BE2C (cell line): ENCODE measurements at regions not wholly inside any gene's neighbourhood (a gene's known extent, or its start where the extent isn't known, plus 50 kb on each side); places are given as distances from the start of the nearest gene placed in this dataset.

Experiments used
- DNase-seq: peaks from one replicate; pipeline ENCODE4 v3.0.0-alpha.2; 2020
- H3K27me3 ChIP-seq: fragments of 250-450 bp; sonication (Bioruptor Pico); 2 replicates; pipeline ENCODE4 v1.5.1; 2020; ENCODE audit warnings: mild to moderate bottlenecking
- H3K36me3 ChIP-seq: fragments of 250-450 bp; sonication (Bioruptor Pico); 2 replicates; pipeline ENCODE4 v1.5.1; 2020; ENCODE audit warnings: mild to moderate bottlenecking
- H3K4me1 ChIP-seq: fragments of 250-450 bp; sonication (Bioruptor Pico); 2 replicates; pipeline ENCODE4 v1.5.1; 2020
- H3K4me3 ChIP-seq: 2 replicates; pipeline ENCODE4 v1.5.1; 2011; ENCODE audit warnings: low read depth, low read length
- H3K9me3 ChIP-seq: fragments of 250-450 bp; sonication (Bioruptor Pico); 2 replicates; pipeline ENCODE4 v1.5.1; 2020
- TF ChIP-seq, protein P1 (sequence below): IDR thresholded peaks from 2 replicates; pipeline ENCODE4 v1.5.1; 2012; ENCODE audit warnings: mild to moderate bottlenecking, low read depth, low read length

DNA sequence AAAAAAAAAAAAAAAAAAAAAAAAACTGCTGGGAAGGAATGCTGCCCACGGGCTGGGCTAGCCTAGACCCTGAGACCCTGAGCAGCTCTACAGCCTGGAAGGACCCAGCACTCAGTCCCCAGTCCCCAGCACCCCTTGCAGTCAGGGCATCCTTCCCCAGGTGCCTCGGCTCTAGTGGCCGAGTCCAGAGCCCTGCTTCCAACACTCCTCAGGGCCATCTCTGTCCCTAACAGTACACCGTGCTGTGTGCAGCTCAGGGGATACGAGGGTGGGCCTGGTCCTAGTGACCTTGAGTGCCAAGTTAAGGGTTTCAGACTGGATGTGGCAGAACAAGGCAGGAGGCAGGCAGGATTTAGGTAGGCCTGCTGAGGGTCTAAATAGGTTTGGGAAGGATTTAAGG, 50.2 kb upstream of the LRP8 start:
- Histone ChIP-seq H3K36me3 (no peaks in the 10 kb centered on the region), H3K9me3 (no peaks in the 10 kb centered on the region), H3K4me3 (no peak overlapping the region), H3K4me1 (peaks cover 6% of the 10 kb centered on the region; the same call in 1 of the 2 replicates), H3K27me3 (no peaks in the 10 kb centered on the region)
- DNase-seq = no peak
- TF ChIP-seq, protein P1, sequence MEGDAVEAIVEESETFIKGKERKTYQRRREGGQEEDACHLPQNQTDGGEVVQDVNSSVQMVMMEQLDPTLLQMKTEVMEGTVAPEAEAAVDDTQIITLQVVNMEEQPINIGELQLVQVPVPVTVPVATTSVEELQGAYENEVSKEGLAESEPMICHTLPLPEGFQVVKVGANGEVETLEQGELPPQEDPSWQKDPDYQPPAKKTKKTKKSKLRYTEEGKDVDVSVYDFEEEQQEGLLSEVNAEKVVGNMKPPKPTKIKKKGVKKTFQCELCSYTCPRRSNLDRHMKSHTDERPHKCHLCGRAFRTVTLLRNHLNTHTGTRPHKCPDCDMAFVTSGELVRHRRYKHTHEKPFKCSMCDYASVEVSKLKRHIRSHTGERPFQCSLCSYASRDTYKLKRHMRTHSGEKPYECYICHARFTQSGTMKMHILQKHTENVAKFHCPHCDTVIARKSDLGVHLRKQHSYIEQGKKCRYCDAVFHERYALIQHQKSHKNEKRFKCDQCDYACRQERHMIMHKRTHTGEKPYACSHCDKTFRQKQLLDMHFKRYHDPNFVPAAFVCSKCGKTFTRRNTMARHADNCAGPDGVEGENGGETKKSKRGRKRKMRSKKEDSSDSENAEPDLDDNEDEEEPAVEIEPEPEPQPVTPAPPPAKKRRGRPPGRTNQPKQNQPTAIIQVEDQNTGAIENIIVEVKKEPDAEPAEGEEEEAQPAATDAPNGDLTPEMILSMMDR = no peak

DNA sequence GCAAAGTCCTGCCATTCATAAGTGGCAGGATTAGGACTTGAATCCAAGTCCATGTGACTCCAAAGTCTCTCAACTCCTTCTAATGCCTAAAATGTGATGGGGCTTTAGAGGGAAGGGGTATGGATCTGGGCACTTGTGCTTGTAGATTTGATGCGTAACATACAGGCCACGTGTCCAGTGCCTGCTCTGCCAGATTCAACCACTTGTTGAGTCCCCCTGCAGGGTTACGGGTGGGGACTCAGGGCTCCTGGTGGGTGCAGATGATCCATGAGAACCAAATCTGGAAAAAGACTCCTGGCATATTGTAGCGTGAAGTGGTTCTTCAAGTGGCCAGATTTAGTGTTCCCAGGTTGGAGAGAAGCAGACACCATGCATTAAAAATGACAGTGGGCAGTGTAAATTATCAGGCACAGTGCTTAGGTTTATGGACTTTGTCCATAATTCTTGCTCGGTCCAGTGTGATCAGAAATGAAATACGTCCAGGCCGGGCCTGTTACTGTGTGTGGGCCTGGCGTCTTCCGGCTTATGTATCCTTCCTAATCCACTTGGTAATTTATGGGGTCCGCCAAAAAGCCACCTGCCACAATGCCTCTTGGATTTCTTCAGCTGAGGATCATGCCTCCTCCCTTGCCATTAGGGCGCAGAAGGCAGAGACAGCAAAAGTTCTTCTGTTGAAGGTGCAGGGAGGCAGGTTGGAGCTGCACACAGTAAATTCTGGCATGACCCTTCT, 51.2 kb upstream of the LRP8 start:
- no peak for DNase-seq
- Histone ChIP-seq H3K36me3 (no peaks in the 10 kb centered on the region), H3K9me3 (no peaks in the 10 kb centered on the region), H3K27me3 (no peaks in the 10 kb centered on the region), H3K4me3 (no peak overlapping the region), H3K4me1 (peaks cover 6% of the 10 kb centered on the region; the same call in 1 of the 2 replicates)
- TF ChIP-seq, protein P1 = no peak

DNA sequence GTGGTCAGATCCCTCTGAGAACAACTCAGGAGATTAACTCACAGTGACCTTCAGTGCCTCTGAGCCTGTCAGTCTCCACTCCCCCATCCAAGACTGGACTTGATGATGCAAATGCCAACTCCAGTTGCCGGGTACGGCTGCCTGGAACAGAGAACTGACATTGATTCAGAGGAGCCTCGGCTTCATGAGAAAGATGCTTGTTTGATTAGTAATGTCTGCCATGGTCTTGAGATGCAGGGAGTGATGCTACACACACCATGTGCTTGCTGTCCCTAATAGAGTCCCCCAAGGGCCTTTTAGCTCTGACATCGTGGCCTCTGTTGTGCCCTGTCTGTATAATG, 51.8 kb upstream of the LRP8 start:
- no peaks in the 10 kb centered on the region for H3K27me3 ChIP-seq
- TF ChIP-seq, protein P1 = no peak
- H3K36me3 ChIP-seq = no peaks in the 10 kb centered on the region
- H3K4me3 ChIP-seq = no peak overlapping the region
- DNase-seq = no peak
- H3K9me3 ChIP-seq = no peaks in the 10 kb centered on the region
- H3K4me1 ChIP-seq = peaks cover 6% of the 10 kb centered on the region; the same call in 1 of the 2 replicates

DNA sequence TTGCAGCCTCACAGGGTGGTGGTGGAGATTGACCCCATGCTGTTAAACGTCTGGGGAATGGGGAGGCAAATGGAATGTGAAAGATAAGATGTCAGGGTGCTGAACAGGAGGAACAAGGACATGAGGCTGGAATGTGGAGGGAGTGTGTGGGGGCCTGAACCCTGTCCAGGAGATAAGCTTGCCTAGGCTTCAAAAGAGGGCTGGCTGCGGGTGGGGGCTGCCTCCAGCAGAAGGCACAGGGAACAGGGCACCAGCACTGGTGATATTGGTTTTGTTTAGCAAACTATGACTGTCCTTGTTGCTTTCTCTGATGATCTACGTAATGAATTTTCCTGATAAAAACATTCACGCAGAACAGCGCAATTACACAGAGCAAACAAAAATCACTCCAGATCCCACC, 52.4 kb upstream of the LRP8 start:
- no peaks in the 10 kb centered on the region for H3K36me3 ChIP-seq
- H3K4me1 ChIP-seq = peaks cover 4% of the 10 kb centered on the region; the same call in 1 of the 2 replicates
- TF ChIP-seq, protein P1 = no peak
- no peaks in the 10 kb centered on the region for H3K9me3 ChIP-seq
- no peak for DNase-seq
- H3K27me3 ChIP-seq = no peaks in the 10 kb centered on the region
- H3K4me3 ChIP-seq = no peak overlapping the region

DNA sequence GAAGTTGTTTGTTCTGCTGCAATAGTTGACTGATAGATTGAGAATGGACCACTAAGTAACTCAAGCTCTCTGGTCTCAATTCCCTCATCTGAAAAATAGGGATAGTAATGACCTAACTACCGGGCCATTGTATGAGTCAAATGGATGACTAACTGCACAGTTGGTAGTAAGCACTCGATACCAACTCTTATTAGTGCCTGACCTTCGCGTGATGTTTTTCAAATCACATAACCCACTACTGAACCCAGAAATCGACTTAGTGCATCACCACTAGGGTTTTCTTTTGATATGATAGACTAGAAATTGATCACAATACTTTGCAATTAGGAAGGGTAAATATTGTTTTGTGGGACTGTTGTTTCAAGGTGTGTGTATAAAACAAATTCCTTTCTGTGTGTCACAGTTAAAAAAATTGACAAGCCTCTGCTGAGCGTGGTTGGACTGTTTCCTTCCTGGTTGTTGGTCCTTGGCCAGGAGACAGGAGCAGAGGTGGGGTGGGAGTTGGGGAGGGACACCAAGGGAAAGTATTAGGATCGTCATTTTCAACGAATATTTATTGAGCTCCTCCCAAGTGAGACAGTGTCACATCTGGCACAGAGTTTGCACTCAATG, 54.0 kb upstream of the LRP8 start:
- H3K4me1 ChIP-seq = no peaks in the 10 kb centered on the region
- H3K4me3 ChIP-seq = no peak overlapping the region
- TF ChIP-seq, protein P1 = no peak
- H3K9me3 ChIP-seq = no peaks in the 10 kb centered on the region
- H3K36me3 ChIP-seq = no peaks in the 10 kb centered on the region
- no peak for DNase-seq
- H3K27me3 ChIP-seq = no peaks in the 10 kb centered on the region
